HepG2 (cell line): ENCODE measurements at regions not wholly inside any gene's neighbourhood (a gene's known extent, or its start where the extent isn't known, plus 50 kb on each side); places are given as distances from the start of the nearest gene placed in this dataset.

Experiments used
- CCDC6 ChIP-seq: sonication (generic); formaldehyde crosslinking; IDR thresholded peaks from 2 replicates; pipeline ENCODE4 v1.8.1; 2022; ENCODE audit warnings: mild to moderate bottlenecking, missing genetic modification reagents, moderate library complexity
- EHMT2 ChIP-seq: fragments of 200-600 bp; sonication (generic); IDR thresholded peaks from 2 replicates; pipeline ENCODE4 v1.7.0; 2017; ENCODE audit warnings: antibody characterized with exemption, low read depth, low read length, borderline replicate concordance
- ETV5 ChIP-seq: IDR thresholded peaks from 2 replicates; pipeline ENCODE4 v1.6.1; 2018; ENCODE audit warnings: missing biosample characterization, missing genetic modification reagents, inconsistent platforms, borderline replicate concordance
- KDM1A ChIP-seq: IDR thresholded peaks from 2 replicates; pipeline ENCODE4 v1.6.1; 2016; ENCODE audit warnings: missing compliant biosample characterization
- MED1 ChIP-seq: sonication (generic); formaldehyde crosslinking; IDR thresholded peaks from 2 replicates; pipeline ENCODE4 v1.4.0; 2020; ENCODE audit warnings: missing genetic modification reagents
- MTA1 ChIP-seq: sonication (generic); formaldehyde crosslinking; IDR thresholded peaks from 2 replicates; pipeline ENCODE4 v1.4.0; 2020; ENCODE audit warnings: missing genetic modification reagents, mild to moderate bottlenecking, borderline replicate concordance
- NCOA2 ChIP-seq: sonication (generic); formaldehyde crosslinking; IDR thresholded peaks from 2 replicates; pipeline ENCODE4 v1.8.0; 2022; ENCODE audit warnings: inconsistent platforms
- NCOA5 ChIP-seq: sonication (generic); formaldehyde crosslinking; IDR thresholded peaks from 2 replicates; pipeline ENCODE4 v1.4.0; 2020; ENCODE audit warnings: missing genetic modification reagents
- POGZ ChIP-seq: sonication (generic); formaldehyde crosslinking; IDR thresholded peaks from 2 replicates; pipeline ENCODE4 v1.4.0; 2020; ENCODE audit warnings: mild to moderate bottlenecking, missing genetic modification reagents
- POLR2AphosphoS5 ChIP-seq: IDR thresholded peaks from 2 replicates; pipeline ENCODE4 v1.6.1; 2012; ENCODE audit warnings: low read depth, low read length
- SAP130 ChIP-seq: IDR thresholded peaks from 2 replicates; pipeline ENCODE4 v1.6.1; 2016; ENCODE audit warnings: low read depth
- SUZ12 ChIP-seq: fragments of 150-350 bp; IDR thresholded peaks from 2 replicates; pipeline ENCODE4 v1.6.1; 2014; ENCODE audit warnings: low read depth, low read length
- TP53 ChIP-seq: sonication (generic); formaldehyde crosslinking; conservative IDR thresholded peaks from 2 replicates; pipeline ENCODE4 v1.4.0; 2020; ENCODE audit warnings: missing genetic modification reagents
- WIZ ChIP-seq: sonication (generic); formaldehyde crosslinking; IDR thresholded peaks from 2 replicates; pipeline ENCODE4 v1.5.1; 2020; ENCODE audit warnings: mild to moderate bottlenecking, missing genetic modification reagents
- ZBTB38 ChIP-seq: sonication (generic); formaldehyde crosslinking; IDR thresholded peaks from 2 replicates; pipeline ENCODE4 v1.5.1; 2020; ENCODE audit warnings: mild to moderate bottlenecking, missing genetic modification reagents
- ZBTB7B ChIP-seq: sonication (generic); formaldehyde crosslinking; IDR thresholded peaks from 2 replicates; pipeline ENCODE4 v1.4.0; 2020; ENCODE audit warnings: missing genetic modification reagents
- ZKSCAN8 ChIP-seq: IDR thresholded peaks from 2 replicates; pipeline ENCODE4 v1.6.1; 2016; ENCODE audit warnings: borderline replicate concordance, missing genetic modification reagents, missing compliant biosample characterization
- ZNF10 ChIP-seq: sonication (generic); formaldehyde crosslinking; IDR thresholded peaks from 2 replicates; pipeline ENCODE4 v1.4.0; 2020; ENCODE audit warnings: mild to moderate bottlenecking, low read depth, missing genetic modification reagents, borderline replicate concordance
- ZNF354B ChIP-seq: sonication (generic); formaldehyde crosslinking; IDR thresholded peaks from 2 replicates; pipeline ENCODE4 v1.8.0; 2022; ENCODE audit warnings: mild to moderate bottlenecking, missing genetic modification reagents
- ZNF44 ChIP-seq: sonication (generic); formaldehyde crosslinking; IDR thresholded peaks from 2 replicates; pipeline ENCODE4 v1.5.1; 2020; ENCODE audit warnings: mild to moderate bottlenecking, missing genetic modification reagents
- ZNF672 ChIP-seq: sonication (generic); formaldehyde crosslinking; IDR thresholded peaks from 2 replicates; pipeline ENCODE4 v1.8.1; 2022; ENCODE audit warnings: missing genetic modification reagents
- ZNF703 ChIP-seq: sonication (generic); formaldehyde crosslinking; IDR thresholded peaks from 2 replicates; pipeline ENCODE4 v1.5.1; 2020; ENCODE audit warnings: missing genetic modification reagents, mild to moderate bottlenecking, moderate library complexity, borderline replicate concordance
- TF ChIP-seq, protein P1 (sequence below): sonication (generic); formaldehyde crosslinking; IDR thresholded peaks from 2 replicates; pipeline ENCODE4 v1.4.0; 2020; ENCODE audit warnings: missing genetic modification reagents, borderline replicate concordance
- TF ChIP-seq, protein P2 (sequence below): sonication (generic); formaldehyde crosslinking; IDR thresholded peaks from 2 replicates; pipeline ENCODE4 v1.4.0; 2020; ENCODE audit warnings: missing genetic modification reagents
- TF ChIP-seq, protein P3 (sequence below): IDR thresholded peaks from 2 replicates; pipeline ENCODE4 v1.6.1; 2016; ENCODE audit warnings: missing genetic modification reagents, missing compliant biosample characterization
- TF ChIP-seq, protein P4 (sequence below): sonication (generic); formaldehyde crosslinking; conservative IDR thresholded peaks from 2 replicates; pipeline ENCODE4 v1.4.0; 2020; ENCODE audit warnings: mild to moderate bottlenecking, missing genetic modification reagents, moderate library complexity

DNA sequence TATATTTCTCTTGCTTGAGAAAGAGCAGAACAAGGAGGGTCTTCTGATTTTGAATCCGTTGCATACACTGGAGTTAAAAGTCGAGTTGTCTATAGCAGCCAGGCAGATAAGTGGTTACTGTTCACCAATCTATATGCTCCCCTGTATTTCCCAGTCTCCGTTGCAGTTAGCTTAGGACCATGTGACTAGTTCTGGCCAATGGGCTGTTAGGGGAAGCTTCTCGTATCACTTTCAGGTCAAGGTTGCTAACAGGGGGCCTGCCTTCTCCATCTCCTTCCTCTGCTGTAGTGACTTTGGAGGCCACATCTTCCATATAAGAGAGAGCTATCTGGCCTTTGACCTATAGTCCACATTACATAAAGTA lies 188.5 kb upstream of the KBTBD8 start (continued):
- TF ChIP-seq POLR2AphosphoS5: peak; percentile 34; the same call in 1 of the 2 replicates
- peak; percentile 87 for TF ChIP-seq POGZ (CRISPR knock-in tag)
- TF ChIP-seq TP53 (CRISPR knock-in tag): no peak
- peak; percentile 41; the same call in 1 of the 2 replicates for TF ChIP-seq MED1 (CRISPR knock-in tag)
- TF ChIP-seq ZBTB38 (CRISPR knock-in tag): no peak
- TF ChIP-seq ZNF703 (CRISPR knock-in tag): no peak
- no peak for TF ChIP-seq ZKSCAN8
- TF ChIP-seq NCOA5 (CRISPR knock-in tag): no peak
- TF ChIP-seq ZBTB7B (CRISPR knock-in tag): no peak
- no peak for TF ChIP-seq NCOA2 (CRISPR knock-in tag)
- TF ChIP-seq ETV5: peak; percentile 24; the same call in 1 of the 2 replicates
- no peak for TF ChIP-seq ZNF354B (CRISPR knock-in tag)
- TF ChIP-seq, protein P1, sequence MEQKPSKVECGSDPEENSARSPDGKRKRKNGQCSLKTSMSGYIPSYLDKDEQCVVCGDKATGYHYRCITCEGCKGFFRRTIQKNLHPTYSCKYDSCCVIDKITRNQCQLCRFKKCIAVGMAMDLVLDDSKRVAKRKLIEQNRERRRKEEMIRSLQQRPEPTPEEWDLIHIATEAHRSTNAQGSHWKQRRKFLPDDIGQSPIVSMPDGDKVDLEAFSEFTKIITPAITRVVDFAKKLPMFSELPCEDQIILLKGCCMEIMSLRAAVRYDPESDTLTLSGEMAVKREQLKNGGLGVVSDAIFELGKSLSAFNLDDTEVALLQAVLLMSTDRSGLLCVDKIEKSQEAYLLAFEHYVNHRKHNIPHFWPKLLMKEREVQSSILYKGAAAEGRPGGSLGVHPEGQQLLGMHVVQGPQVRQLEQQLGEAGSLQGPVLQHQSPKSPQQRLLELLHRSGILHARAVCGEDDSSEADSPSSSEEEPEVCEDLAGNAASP (CRISPR knock-in tag): peak; percentile 62; the same call in 1 of the 2 replicates
- no peak for TF ChIP-seq ZNF10
- no peak for TF ChIP-seq CCDC6
- no peak for TF ChIP-seq WIZ
- TF ChIP-seq, protein P2, sequence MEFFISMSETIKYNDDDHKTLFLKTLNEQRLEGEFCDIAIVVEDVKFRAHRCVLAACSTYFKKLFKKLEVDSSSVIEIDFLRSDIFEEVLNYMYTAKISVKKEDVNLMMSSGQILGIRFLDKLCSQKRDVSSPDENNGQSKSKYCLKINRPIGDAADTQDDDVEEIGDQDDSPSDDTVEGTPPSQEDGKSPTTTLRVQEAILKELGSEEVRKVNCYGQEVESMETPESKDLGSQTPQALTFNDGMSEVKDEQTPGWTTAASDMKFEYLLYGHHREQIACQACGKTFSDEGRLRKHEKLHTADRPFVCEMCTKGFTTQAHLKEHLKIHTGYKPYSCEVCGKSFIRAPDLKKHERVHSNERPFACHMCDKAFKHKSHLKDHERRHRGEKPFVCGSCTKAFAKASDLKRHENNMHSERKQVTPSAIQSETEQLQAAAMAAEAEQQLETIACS (CRISPR knock-in tag): no peak
- TF ChIP-seq, protein P3, sequence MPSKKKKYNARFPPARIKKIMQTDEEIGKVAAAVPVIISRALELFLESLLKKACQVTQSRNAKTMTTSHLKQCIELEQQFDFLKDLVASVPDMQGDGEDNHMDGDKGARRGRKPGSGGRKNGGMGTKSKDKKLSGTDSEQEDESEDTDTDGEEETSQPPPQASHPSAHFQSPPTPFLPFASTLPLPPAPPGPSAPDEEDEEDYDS (CRISPR knock-in tag): 0 out of 2 replicates have a peak, but pooled peaks have one; percentile 24
- no peak for TF ChIP-seq SAP130 (CRISPR knock-in tag)
- TF ChIP-seq, protein P4, sequence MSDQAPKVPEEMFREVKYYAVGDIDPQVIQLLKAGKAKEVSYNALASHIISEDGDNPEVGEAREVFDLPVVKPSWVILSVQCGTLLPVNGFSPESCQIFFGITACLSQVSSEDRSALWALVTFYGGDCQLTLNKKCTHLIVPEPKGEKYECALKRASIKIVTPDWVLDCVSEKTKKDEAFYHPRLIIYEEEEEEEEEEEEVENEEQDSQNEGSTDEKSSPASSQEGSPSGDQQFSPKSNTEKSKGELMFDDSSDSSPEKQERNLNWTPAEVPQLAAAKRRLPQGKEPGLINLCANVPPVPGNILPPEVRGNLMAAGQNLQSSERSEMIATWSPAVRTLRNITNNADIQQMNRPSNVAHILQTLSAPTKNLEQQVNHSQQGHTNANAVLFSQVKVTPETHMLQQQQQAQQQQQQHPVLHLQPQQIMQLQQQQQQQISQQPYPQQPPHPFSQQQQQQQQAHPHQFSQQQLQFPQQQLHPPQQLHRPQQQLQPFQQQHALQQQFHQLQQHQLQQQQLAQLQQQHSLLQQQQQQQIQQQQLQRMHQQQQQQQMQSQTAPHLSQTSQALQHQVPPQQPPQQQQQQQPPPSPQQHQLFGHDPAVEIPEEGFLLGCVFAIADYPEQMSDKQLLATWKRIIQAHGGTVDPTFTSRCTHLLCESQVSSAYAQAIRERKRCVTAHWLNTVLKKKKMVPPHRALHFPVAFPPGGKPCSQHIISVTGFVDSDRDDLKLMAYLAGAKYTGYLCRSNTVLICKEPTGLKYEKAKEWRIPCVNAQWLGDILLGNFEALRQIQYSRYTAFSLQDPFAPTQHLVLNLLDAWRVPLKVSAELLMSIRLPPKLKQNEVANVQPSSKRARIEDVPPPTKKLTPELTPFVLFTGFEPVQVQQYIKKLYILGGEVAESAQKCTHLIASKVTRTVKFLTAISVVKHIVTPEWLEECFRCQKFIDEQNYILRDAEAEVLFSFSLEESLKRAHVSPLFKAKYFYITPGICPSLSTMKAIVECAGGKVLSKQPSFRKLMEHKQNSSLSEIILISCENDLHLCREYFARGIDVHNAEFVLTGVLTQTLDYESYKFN (CRISPR knock-in tag): peak; percentile 4; the same call in 1 of the 2 replicates
- no peak for TF ChIP-seq ZNF672 (CRISPR knock-in tag)
- TF ChIP-seq ZNF44 (CRISPR knock-in tag): no peak
- no peak for TF ChIP-seq SUZ12
- no peak for TF ChIP-seq EHMT2
- no peak for TF ChIP-seq MTA1 (CRISPR knock-in tag)
- no peak for TF ChIP-seq KDM1A (CRISPR knock-in tag)
